ENCODE measurements at regions not wholly inside any gene's neighbourhood (a gene's known extent, or its start where the extent isn't known, plus 50 kb on each side); places are given as distances from the start of the nearest gene placed in this dataset.
"Not testable (repeated sequence)": the region's sequence is repeated elsewhere in the genome, so short reads cannot be mapped to it uniquely, and the experiment has no call there.

- DNase-seq = not testable (repeated sequence)
Observed at GRCh38 chr4:56134834-56135233, 186.1 kb downstream of the CEP135 start.

DNA sequence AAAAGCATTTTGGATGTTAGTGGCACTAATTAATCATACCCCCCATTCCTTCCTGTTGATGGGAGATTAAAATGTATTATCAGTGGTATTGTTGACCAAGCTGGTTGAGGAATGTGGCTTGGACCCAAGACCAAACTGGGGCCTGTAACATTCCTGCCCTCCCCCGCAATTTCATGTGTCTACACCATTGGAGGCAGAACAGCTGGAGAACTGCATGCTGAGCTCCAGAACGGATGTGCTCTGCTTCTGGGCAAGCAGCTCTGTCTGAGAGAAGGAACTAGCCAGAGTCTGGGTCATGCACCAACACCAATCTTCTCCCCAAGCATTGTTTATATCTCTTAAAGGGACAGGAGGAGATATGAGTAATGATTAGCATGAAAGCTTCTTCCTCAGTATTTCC, 185.5 kb downstream of the CEP135 start:
- DNase-seq = no peak

DNA sequence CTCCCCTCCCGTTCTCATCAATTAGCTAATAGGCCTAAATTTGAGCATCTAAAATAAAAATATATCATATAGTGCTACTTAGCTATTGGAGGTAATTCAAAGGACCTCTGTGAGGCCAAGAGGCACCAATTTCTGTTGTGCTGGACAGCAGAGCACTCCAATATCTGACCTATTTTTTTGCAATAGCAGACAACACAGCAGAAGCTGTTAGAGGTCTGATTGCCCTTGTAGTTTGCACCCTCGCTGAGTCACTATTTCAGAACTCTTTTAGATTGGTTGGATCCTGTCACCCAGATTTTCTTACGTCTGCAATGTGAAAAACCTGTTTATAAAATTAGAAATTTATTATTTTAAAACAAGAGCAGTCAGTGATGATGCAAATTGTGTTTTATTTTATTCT, 184.1 kb downstream of the CEP135 start:
- DNase-seq = no peak

- not testable (repeated sequence) for DNase-seq
Observed at GRCh38 chr4:56132188-56132587, 183.4 kb downstream of the CEP135 start.

DNA sequence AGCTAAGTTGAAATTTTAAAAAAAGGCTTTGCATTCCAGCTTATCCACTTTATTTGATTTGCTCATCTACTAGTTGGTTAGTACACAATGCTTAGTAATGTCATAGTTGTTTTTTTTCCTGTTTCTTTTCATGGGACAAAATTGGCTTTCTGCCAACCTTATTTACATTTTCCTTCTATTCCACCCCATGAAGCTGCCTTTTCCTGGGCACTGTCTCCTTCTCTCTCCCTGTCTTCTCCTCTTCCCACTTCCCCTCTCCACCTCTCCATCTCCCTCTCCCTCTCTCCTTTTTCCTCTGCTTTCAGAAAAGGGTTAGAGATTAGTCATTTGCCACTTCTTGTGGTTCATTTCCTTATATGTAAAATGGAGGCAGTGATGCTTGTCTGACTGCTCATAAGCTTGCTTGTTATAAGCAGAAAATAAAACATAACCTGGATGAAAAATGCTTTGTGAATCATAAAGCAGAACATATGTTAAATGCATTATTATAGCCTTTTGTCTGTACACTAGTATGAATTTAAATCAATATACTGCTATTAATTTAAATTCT, 181.9 kb downstream of the CEP135 start:
- no peak for DNase-seq

- no peak for DNase-seq
Observed at GRCh38 chr4:56129431-56129861, 180.7 kb downstream of the CEP135 start.

GRCh38 chr4:56128213-56128612, 179.5 kb downstream of the CEP135 start:
- no peak for DNase-seq

GRCh38 chr4:56127716-56128115, 179.0 kb downstream of the CEP135 start:
- no peak for DNase-seq

DNA sequence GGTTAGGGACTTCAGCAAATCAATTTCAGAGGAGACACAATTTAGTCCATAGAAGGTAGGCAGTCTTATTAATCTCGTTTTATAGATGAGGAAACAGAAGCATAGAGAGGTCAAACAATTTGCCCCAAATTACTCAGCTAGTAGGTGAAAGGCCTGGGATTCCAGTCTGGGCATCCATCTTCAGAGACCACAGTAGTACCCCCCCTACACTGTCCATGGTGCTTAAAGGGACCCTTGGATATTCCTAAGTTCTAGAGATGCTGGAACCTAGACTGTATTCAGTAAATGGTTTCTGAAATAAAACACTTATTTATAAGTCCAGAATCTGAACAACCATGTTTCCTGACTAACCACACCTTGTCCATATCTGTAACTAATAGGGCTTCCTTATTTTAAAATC, 174.8 kb downstream of the CEP135 start:
- no peak for DNase-seq

DNA sequence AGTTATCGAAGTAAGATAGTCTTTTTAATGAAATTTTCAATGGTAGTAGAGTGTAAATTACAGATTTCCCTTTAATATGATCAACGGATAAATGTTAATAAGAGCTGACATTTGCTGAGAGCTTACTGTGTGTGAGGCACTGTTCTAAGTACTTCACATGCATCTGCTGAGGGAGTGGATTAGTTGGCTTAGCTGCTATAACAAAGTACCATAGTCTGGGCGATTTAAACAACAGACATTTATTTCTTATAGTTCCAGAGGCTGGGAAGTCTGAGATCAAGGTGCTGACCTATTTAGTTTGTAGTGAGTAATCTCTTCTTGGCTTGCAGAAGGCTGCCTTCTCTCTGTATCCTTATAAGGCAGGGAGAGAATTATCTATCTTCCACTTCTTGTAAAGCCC, 174.3 kb downstream of the CEP135 start:
- no peak for DNase-seq

- DNase-seq = no peak
Observed at GRCh38 chr4:56118845-56119244, 170.1 kb downstream of the CEP135 start.

DNA sequence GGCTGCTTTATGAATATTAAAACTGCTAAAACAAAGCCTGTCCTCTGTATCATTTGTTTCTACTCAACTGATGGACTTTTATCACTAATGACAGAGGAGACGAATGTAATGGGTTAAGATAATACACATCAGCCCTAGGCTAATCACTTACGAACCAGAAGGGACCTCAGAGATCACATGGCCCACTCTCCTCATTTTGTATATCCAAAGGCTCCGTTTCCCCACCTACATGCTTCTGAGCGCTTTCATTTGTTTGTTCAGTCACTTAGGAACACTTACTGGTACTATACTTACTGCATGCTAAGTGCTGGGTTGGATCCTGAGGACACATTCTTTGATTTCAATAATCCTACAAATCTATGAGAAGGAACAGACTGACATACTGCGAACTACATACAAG, 169.3 kb downstream of the CEP135 start:
- no peak for DNase-seq

DNA sequence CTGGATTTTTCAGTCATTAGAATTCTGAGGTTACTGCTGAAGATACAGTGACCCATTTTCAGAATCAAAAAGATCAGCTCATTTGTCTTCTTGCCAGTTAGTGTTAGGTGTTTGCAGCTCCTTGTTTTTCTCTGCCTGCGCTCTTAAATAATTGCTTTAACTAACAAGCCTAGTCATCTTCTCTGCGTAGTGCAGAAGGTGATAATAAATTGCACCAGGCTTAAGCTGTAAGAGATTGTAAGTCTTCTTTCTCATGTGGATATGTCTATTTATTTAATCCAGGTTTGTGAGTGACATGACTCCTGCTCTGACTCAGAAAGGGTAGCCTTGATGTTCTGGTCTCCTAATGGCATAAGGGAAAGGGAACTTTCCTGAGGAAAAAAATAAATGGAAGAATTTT, 167.2 kb downstream of the CEP135 start:
- no peak for DNase-seq

GRCh38 chr4:56112377-56112776, 163.6 kb downstream of the CEP135 start:
- no peak for DNase-seq

DNA sequence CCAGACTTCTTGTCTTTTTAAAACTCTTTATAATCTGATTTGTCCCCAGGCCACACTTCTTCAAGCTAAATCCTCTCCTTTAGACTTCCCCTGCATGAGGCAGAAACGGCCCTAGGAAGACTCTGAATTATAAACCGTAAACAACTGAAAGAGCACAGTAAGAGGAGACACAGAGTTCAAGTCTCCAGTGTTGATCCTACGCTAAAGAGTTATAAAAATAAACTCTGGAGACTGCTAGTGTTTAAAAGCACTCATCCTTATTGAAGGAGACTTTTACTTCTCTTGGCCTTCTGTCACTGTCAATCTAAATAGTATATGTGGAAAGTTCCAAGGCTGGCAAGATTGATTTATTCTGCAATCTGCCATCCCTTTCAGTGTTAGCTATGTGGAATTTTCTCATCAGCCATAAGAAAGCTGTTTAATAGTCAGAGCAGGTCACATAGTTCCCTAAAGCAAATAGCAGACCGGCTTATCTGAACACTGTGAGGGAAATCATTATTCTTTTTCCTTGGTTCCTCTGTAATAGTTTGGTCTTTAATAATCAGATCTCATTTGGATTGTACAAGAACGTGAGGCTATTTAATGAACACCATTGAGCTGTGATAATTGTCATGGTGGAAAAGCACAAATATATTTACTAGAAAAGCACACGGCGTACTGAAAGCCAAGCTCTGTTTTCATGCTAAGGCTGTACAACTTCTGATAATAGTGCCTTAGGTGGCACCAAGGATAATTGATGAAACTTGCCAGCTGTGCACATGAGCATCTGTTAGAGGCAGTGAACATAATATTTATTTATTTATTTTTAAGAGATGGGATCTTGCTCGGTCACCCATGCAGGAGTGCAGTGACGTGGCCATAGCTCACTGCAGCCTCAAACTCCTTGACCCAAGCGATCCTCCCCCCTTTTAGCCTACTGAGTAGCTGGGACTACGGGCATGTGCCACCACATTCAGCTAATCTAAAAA, 157.7 kb downstream of the CEP135 start:
- no peak for DNase-seq

GRCh38 chr4:56104188-56104587, 155.4 kb downstream of the CEP135 start:
- no peak for DNase-seq

DNA sequence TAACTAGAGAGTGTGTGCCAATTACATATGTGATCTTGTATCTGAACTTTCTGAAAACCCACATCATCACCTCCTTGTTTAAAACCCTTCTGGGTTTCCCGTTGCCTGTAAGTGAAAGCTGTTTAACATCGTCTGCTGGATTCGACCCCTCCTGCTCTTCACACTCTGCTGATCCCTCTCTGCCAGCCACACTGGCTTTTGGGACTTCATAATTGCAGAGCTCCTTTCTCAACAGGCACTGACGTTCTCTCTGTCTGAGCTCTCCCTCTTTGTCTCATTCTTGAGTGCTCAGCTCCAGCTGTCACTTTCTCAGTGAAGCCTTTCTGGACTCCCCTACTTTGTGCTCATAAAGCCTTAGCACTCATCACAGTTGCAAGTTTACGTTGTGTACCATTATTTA, 153.9 kb downstream of the CEP135 start:
- no peak for DNase-seq

DNA sequence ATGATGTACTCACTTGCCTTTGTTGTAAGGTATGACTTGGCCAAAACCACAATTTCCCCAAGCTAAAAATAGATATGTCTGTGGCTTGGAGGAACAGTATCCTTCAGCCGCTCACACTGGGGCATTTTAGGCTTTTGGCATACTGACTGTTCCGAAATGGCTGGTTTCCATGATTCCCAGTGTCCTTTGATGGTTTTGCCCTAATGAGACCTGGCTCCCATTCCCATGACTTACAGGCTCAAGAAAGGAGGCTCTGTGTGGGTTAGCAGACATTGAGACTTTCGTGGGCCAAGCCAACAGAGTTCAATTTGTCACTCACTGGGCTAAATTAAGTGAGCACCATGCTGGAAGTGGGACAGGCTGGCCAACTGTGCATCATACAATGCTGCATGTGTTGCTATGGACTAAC, 150.6 kb downstream of the CEP135 start:
- no peak for DNase-seq

GRCh38 chr4:56093576-56093975, 144.8 kb downstream of the CEP135 start:
- no peak for DNase-seq

- DNase-seq = no peak
Observed at GRCh38 chr4:56092540-56092939, 143.8 kb downstream of the CEP135 start.

- no peak for DNase-seq
Observed at GRCh38 chr4:56086561-56086960, 137.8 kb downstream of the CEP135 start.

DNA sequence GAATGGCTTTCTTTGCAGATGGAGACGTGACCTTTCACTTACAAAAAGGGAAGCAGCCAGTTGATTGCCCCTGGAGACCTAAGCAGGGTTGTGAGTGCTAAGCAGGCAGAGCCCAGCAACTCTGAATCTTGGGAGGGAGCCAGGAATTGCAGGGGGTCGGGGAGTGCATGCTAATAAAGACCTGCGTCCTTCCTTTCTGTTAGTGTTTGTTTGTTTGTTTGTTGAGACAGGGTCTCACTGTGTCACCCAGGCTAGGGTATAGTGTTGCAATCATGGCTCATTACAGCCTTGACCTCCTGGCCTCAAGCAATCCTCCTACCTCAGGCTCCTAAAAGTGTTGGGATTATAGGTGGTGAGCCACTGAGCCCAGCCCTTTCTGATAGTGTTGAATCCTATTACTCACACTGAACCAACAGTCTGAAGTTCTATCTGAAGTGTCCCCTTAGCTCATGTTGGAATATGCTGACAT, 137.4 kb downstream of the CEP135 start:
- DNase-seq = no peak

DNA sequence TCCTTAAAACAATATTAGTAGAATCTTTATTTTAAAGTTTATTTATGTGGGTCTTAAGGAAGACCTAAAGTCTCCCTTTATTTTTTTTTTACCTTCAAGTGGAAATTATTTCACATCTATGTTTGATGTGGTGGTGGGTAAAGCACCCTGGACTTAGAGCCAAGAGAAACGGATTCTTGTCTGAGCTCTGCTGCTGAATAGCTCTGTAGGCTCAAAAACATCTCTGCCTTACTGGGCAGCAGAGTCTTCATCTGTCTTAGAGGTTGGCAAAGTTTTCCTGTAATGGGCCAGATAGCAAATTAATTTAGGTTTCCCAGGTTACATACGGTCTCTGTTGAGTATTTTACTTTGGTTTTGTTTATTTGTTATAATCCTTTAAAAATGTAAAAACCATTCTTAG, 136.5 kb downstream of the CEP135 start:
- DNase-seq = no peak

DNA sequence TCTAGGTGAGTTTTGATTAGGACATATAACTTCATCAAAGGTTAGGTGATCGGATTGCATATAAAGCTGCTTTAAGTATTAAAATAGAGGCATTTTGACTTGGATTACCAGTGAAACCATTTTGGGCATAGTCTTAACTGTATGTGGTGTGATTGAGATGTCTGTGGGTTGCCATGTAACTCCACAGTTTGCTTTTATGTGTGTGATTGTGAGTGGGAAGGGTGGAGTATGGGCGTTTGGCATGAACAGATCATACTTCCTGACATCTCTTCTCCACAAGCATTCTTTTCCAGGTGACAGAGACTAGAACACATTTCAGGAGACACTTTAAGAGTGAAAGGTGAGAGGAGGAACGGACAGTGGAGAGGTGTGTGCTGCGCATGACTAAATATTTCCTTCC, 136.1 kb downstream of the CEP135 start:
- no peak for DNase-seq
